IPS-18a (cell line): ENCODE measurements at regions not wholly inside any gene's neighbourhood (a gene's known extent, or its start where the extent isn't known, plus 50 kb on each side); places are given as distances from the start of the nearest gene placed in this dataset.
A peak's percentile ranks its signal among the peaks of the same experiment; 100 is the strongest.

Source experiments
- H3K27ac ChIP-seq: one replicate; pipeline ENCODE4 v1.5.1; 2013; ENCODE audit warnings: low read length
- H3K27me3 ChIP-seq: one replicate; pipeline ENCODE4 v1.6.1; 2013; ENCODE audit warnings: mild to moderate bottlenecking, low read length; ENCODE audit not compliant: control insufficient read depth, insufficient read depth
- H3K36me3 ChIP-seq: one replicate; pipeline ENCODE4 v1.6.1; 2013; ENCODE audit warnings: low read depth, low read length; ENCODE audit not compliant: control insufficient read depth
- H3K4me1 ChIP-seq: one replicate; pipeline ENCODE4 v1.6.1; 2013; ENCODE audit warnings: low read depth, low read length; ENCODE audit not compliant: control insufficient read depth
- H3K4me3 ChIP-seq: one replicate; pipeline ENCODE4 v1.5.1; 2013; ENCODE audit warnings: low read length
- H3K9ac ChIP-seq: one replicate; pipeline ENCODE4 v1.6.1; 2013; ENCODE audit warnings: mild to moderate bottlenecking, low read length, moderate library complexity
- H3K9me3 ChIP-seq: one replicate; pipeline ENCODE4 v1.6.1; 2013; ENCODE audit warnings: low read depth, low read length; ENCODE audit not compliant: control insufficient read depth

DNA sequence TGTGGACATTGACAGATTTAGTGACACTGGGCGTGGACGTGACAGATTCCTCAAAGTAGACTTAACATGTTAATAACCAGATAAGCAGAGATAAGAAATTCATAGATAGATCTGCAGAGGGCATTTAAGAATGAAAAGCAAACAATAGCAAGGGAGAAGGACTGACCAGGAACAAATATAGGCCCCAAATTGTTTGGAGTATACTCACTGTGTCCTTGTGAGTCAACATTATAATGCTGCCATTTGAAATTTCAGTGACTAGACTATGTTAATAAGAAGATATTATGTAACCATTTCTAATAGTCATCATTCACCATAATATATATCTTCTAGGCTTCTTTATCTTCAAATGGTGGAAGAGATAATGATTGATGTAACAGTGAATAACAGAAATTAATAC, 78.1 kb upstream of the SLC38A11 start:
- no peak overlapping the region for H3K27ac ChIP-seq
- H3K4me3 ChIP-seq = no peak overlapping the region
- no peaks in the 10 kb centered on the region for H3K36me3 ChIP-seq
- no peaks in the 10 kb centered on the region for H3K9me3 ChIP-seq
- H3K4me1 ChIP-seq = no peaks in the 10 kb centered on the region
- H3K9ac ChIP-seq = no peak overlapping the region
- H3K27me3 ChIP-seq = no peaks in the 10 kb centered on the region

DNA sequence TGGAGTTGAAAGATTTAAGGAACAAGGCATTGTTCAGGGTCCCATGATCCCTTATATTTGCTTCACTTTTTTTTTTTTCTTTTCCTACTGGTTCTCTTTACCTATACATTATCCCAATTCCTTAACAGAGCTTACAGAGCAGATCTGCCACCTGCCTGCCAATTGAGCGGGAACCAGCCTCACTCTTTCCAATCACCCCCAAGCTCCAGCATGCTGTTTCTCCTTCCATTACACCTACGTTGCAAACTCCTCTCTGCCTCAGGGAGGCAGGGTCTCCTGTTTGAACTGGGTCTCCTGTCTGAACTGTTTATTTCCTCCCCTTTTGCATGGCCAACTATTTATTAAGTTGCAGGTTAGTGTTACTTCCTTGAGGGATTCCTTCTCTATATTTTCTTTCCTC, 77.2 kb upstream of the SLC38A11 start:
- Histone ChIP-seq H3K27me3 (no peaks in the 10 kb centered on the region), H3K4me3 (no peak overlapping the region), H3K36me3 (no peaks in the 10 kb centered on the region), H3K9me3 (no peaks in the 10 kb centered on the region), H3K27ac (no peak overlapping the region), H3K4me1 (no peaks in the 10 kb centered on the region), H3K9ac (no peak overlapping the region)

DNA sequence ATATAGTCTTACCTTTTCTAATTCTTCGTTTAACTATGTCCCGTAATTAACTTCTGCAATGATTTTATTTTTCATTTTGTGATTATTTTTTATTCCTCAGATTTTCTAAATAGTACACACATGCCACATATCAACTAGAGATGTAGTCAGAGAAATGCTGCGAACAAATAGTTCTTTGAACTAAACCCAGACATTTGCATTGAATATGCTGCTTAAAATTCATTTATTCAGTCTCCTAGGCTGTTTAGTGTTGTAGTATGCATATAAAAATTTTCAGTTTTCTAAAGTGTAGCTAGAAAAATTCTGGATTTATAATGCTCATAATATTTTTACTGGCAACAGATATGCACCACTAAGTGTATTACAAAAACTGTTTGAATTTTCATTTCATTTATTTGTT, 68.9 kb upstream of the SLC38A11 start:
- no peaks in the 10 kb centered on the region for H3K4me1 ChIP-seq
- no peak overlapping the region for H3K9ac ChIP-seq
- no peaks in the 10 kb centered on the region for H3K27me3 ChIP-seq
- no peak overlapping the region for H3K27ac ChIP-seq
- no peaks in the 10 kb centered on the region for H3K9me3 ChIP-seq
- no peaks in the 10 kb centered on the region for H3K36me3 ChIP-seq
- no peak overlapping the region for H3K4me3 ChIP-seq

DNA sequence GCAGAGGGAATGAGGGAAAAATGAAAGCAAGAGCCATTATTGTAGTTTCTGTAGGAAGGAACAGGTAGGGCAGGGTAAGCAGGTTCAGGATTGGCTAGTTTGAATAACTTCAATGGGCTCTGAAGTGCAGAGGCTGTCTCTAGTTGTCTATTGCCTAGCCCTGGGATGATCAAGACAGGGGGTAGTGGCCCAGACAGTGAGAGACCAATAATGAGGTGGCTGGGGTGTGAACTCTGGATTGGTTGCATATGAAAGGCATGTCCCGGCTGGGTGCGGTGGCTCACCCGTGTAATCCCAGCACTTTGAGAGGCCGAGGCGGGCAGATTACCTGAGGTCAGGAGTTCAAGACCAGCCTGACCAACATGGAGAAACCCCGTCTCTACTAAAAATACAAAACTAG, 67.5 kb upstream of the SLC38A11 start:
- peaks cover 8% of the 10 kb centered on the region for H3K4me1 ChIP-seq

DNA sequence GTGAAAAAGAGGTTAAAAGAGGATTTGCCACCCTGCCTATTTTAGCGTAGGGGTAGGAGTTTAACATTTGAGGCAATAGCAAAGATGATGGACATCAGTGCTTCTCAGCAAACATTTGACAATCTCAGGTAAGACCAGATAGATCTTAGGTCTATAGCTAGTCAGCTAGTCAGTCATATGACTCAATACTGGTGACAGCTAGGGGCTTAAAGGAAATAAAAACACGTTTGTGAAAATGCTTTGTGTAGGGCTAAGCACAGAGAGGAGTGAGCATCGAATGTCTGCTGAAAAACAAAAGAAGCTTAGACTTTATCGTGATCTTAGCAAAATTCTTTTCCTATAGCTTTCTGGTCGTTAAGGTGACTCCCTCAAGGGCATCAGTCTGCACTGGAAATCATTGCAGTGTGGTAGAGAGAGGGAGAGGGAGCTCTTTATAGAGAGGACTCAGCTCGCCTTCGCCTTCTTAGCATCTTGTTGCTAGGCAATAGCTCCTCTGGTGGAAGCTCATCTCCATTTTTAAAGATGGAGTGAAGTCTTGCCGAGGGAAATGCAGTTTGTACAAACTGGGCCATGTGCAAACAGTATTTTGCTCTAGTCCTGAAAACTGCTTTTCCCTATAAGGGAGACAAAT, 62.8 kb upstream of the SLC38A11 start:
- no peak overlapping the region for H3K4me3 ChIP-seq
- peaks cover 8% of the 10 kb centered on the region for H3K4me1 ChIP-seq
- H3K27ac ChIP-seq = peak overlapping the region; percentile 35
- no peaks in the 10 kb centered on the region for H3K9me3 ChIP-seq
- H3K9ac ChIP-seq = no peak overlapping the region
- H3K36me3 ChIP-seq = no peaks in the 10 kb centered on the region
- H3K27me3 ChIP-seq = no peaks in the 10 kb centered on the region

More for the DNA sequence above, 67.5 kb upstream of the SLC38A11 start:
- no peak overlapping the region for H3K4me3 ChIP-seq
- H3K27ac ChIP-seq = no peak overlapping the region
- no peak overlapping the region for H3K9ac ChIP-seq
- no peaks in the 10 kb centered on the region for H3K27me3 ChIP-seq
- H3K9me3 ChIP-seq = no peaks in the 10 kb centered on the region
- no peaks in the 10 kb centered on the region for H3K36me3 ChIP-seq

DNA sequence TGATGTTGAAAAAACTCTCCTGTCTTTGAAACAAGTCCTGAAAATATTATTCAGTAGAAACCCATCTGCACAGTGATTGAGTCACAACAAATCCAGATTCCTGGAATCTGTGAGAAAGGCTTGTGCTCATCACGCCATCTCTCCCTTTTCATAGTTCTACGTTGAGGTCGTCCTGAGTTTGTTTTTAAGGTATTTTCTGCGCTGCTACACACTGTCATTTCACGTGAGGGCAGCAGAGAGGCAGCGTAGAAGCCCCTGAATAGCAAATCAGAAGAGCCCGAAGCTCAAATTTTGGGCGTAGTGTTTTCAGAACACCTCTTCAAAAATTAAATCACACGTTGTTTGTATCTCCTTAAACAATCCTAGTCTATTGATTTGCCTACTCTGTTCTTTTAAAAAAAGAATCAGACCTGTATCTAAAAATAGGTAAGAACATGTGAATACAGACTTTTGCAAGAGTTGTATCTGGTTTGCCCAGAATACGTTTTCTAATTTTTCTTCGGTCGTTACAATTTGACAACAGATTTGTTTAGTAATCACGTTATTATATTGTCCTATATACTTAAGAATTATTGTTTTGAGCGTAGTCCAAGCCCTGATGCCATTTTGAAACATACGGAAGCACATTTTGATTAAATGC, 61.6 kb upstream of the SLC38A11 start:
- no peaks in the 10 kb centered on the region for H3K9me3 ChIP-seq
- no peaks in the 10 kb centered on the region for H3K27me3 ChIP-seq
- peaks cover 8% of the 10 kb centered on the region for H3K4me1 ChIP-seq
- no peak overlapping the region for H3K9ac ChIP-seq
- no peak overlapping the region for H3K27ac ChIP-seq
- no peak overlapping the region for H3K4me3 ChIP-seq
- H3K36me3 ChIP-seq = no peaks in the 10 kb centered on the region

DNA sequence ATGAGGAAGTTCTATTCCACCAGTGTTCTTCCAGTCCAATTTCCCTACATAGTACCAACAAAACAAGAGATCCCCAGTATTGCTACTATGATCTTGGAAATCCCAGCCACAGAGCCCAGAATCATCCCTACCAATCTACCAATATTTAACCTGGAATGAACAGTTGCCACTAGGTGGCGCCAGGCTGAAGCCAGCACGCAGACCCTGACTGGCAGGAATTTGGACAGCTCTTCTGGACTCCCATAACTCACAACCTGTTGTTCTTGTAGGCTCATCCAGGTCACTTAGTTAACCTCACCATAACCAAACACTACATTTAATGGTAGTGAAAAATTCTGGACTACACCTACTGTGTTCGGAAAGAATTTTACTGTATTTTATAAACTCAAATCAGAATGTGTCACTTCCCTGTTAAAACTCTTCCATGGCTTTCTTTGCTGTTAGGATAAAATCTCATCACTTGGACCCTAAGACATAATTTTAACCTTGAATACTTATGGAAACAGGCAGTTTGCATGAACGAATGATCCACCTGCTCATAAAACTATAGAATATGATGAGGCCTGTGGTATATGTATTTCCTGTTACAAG, 59.8 kb upstream of the SLC38A11 start:
- Histone ChIP-seq H3K27ac (no peak overlapping the region), H3K4me1 (peaks cover 8% of the 10 kb centered on the region), H3K9me3 (no peaks in the 10 kb centered on the region), H3K4me3 (no peak overlapping the region), H3K9ac (no peak overlapping the region), H3K36me3 (no peaks in the 10 kb centered on the region), H3K27me3 (no peaks in the 10 kb centered on the region)

DNA sequence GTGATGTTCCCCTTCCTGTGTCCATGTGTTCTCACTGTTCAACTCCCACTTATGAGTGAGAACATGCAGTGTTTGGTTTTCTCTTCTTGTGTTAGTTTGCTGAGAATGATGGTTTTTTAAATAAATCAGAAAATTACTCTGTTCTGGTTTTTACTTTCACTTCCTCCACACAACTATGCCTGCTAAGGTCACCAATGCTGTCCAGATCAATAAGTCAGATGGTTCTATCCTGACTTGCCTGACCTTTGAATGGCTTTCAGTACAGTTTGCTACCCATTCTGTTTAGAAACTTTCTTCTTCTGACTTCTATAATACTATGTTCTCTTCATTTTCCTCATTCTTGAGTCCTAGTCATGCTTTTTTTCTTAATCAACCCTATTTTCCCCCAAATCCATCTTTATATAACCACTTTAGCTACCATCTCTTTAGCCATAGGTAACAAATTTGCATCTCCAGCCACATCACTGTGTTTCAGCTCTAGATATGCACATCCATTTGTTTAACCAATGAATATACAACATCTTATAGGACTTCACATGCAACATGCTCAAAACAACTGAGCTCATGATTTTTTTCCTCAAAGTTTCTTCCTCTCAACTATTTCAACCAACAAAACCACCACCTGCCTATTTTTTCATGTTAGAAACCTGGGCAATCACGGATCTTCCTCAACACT, 58.8 kb upstream of the SLC38A11 start:
- no peaks in the 10 kb centered on the region for H3K27me3 ChIP-seq
- H3K9ac ChIP-seq = no peak overlapping the region
- no peak overlapping the region for H3K4me3 ChIP-seq
- H3K36me3 ChIP-seq = no peaks in the 10 kb centered on the region
- H3K4me1 ChIP-seq = peaks cover 8% of the 10 kb centered on the region
- H3K27ac ChIP-seq = no peak overlapping the region
- H3K9me3 ChIP-seq = no peaks in the 10 kb centered on the region

DNA sequence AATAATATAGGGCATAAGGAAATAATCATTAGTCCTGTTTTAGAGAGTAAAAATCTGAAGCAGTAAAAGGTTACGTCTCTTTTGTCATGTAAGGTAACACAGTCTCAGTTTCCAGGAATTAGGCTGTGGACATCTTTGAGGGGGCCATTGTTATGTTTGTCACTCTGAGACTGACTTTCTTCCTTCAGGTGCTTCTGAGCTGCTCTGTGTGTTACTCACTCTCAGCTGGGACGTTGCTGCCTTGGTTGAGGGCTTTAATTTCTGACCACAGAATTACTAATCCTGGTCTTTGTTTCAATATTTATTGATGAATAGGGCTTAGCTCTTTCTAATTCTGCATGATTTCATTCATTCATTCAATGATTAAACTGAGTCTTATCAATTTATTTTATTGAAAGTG, 55.9 kb upstream of the SLC38A11 start:
- no peaks in the 10 kb centered on the region for H3K27me3 ChIP-seq
- H3K4me3 ChIP-seq = no peak overlapping the region
- no peak overlapping the region for H3K9ac ChIP-seq
- no peaks in the 10 kb centered on the region for H3K36me3 ChIP-seq
- no peaks in the 10 kb centered on the region for H3K4me1 ChIP-seq
- no peak overlapping the region for H3K27ac ChIP-seq
- H3K9me3 ChIP-seq = no peaks in the 10 kb centered on the region

DNA sequence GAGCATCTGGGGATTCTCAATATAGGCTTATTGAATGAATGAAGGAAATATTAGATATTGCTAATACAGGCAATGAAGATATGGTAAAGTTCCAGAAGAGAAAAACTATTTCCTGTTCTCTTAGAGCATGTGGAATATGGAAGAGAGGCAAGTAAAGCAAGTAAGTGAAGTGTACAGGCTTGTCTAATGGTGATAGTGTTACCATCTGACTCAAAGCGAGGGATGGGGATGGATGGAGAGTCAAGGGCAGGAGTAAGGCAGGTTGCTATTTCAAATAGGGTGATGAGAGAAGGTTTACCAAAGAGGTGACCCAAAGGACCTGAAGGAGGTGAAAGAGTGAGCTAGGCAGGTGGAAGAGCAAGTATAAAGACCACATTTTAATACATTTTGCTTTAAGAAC, 55.2 kb upstream of the SLC38A11 start:
- no peaks in the 10 kb centered on the region for H3K36me3 ChIP-seq
- no peaks in the 10 kb centered on the region for H3K9me3 ChIP-seq
- no peaks in the 10 kb centered on the region for H3K27me3 ChIP-seq
- H3K4me1 ChIP-seq = no peaks in the 10 kb centered on the region
- H3K27ac ChIP-seq = no peak overlapping the region
- H3K4me3 ChIP-seq = no peak overlapping the region
- no peak overlapping the region for H3K9ac ChIP-seq

DNA sequence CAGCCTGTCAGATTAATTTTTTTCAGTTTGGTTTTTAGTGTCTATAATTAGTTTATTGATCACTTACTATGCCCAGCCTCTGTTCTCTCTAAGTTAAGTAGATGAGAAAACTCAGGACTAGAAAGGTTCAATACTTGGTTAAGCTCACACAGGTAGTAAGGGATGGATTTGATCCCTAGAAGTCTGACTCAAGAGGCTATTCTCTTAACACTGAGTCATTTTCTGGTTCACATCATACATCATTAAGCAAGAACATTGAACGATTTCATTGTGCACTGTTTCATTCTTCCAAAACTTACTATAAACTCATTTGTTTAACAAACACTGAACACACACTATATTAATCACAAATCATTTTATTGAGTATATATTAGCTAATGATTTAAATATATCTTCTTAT, 54.1 kb upstream of the SLC38A11 start:
- H3K9ac ChIP-seq = no peak overlapping the region
- no peaks in the 10 kb centered on the region for H3K27me3 ChIP-seq
- H3K4me3 ChIP-seq = no peak overlapping the region
- no peaks in the 10 kb centered on the region for H3K36me3 ChIP-seq
- H3K4me1 ChIP-seq = no peaks in the 10 kb centered on the region
- H3K27ac ChIP-seq = no peak overlapping the region
- no peaks in the 10 kb centered on the region for H3K9me3 ChIP-seq
